ENCODE measurements at regions not wholly inside any gene's neighbourhood (a gene's known extent, or its start where the extent isn't known, plus 50 kb on each side); places are given as distances from the start of the nearest gene placed in this dataset.

- peaks cover 23% of the 10 kb centered on the region for H3K9me3 ChIP-seq (ENCODE audit: control insufficient read depth, insufficient read depth, low read length)
Measured at GRCh38 chr1:2948751-2949680, 72.3 kb upstream of the ACTRT2 start.

GRCh38 chr1:2949966-2950925, 71.0 kb upstream of the ACTRT2 start:
- H3F3A ChIP-seq (ENCODE audit: control insufficient read depth, insufficient read depth) = peaks cover 19% of the 10 kb centered on the region
- no peaks in the 10 kb centered on the region for H4K20me1 ChIP-seq (ENCODE audit: control insufficient read depth, insufficient read depth, low read depth, low read length)
- no peaks in the 10 kb centered on the region for H3K9me2 ChIP-seq (replicated peaks; ENCODE audit: control insufficient read depth, low read length)
- peaks cover 29% of the 10 kb centered on the region for H3K9me3 ChIP-seq (ENCODE audit: control insufficient read depth, insufficient read depth, low read length)
- H3K4me2 ChIP-seq (ENCODE audit: low read length) = no peak overlapping the region
- TF ChIP-seq EZH2phosphoT487 (IDR thresholded peaks at IDR 0.05; ENCODE audit: borderline replicate concordance, low read length) = no peak
- TF ChIP-seq CTCF (IDR thresholded peaks at IDR 0.05; ENCODE audit: low read depth, low read length, poor library complexity, severe bottlenecking) = no peak
- peaks cover 43% of the 10 kb centered on the region for H3K4me1 ChIP-seq (ENCODE audit: control insufficient read depth, low read length)
- no peak overlapping the region for H3K27ac ChIP-seq (ENCODE audit: low read depth, low read length)
- no peaks in the 10 kb centered on the region for H3K79me2 ChIP-seq (ENCODE audit: control insufficient read depth, low read length)
- H3K27me3 ChIP-seq (ENCODE audit: control insufficient read depth, low read length) = no peaks in the 10 kb centered on the region
- no peak overlapping the region for H3K4me3 ChIP-seq (ENCODE audit: low read length)
- peaks cover 18% of the 10 kb centered on the region for H3K36me3 ChIP-seq (ENCODE audit: control insufficient read depth, low read length)

More at GRCh38 chr1:2948751-2949680, 72.3 kb upstream of the ACTRT2 start:
- H3K27me3 ChIP-seq (ENCODE audit: control insufficient read depth, low read length) = no peaks in the 10 kb centered on the region
- peaks cover 9% of the 10 kb centered on the region for H3K36me3 ChIP-seq (ENCODE audit: control insufficient read depth, low read length)
- peaks cover 8% of the 10 kb centered on the region for H3F3A ChIP-seq (ENCODE audit: control insufficient read depth, insufficient read depth)
- H3K9me2 ChIP-seq (replicated peaks; ENCODE audit: control insufficient read depth, low read length) = no peaks in the 10 kb centered on the region
- H4K20me1 ChIP-seq (ENCODE audit: control insufficient read depth, insufficient read depth, low read depth, low read length) = no peaks in the 10 kb centered on the region
- peaks cover 30% of the 10 kb centered on the region for H3K4me1 ChIP-seq (ENCODE audit: control insufficient read depth, low read length)
- no peaks in the 10 kb centered on the region for H3K79me2 ChIP-seq (ENCODE audit: control insufficient read depth, low read length)
- H3K4me3 ChIP-seq (ENCODE audit: low read length) = no peak overlapping the region
- H3K4me2 ChIP-seq (ENCODE audit: low read length) = no peak overlapping the region
- H3K27ac ChIP-seq (ENCODE audit: low read depth, low read length) = no peak overlapping the region
- no peak for TF ChIP-seq CTCF (IDR thresholded peaks at IDR 0.05; ENCODE audit: low read depth, low read length, poor library complexity, severe bottlenecking)
- TF ChIP-seq EZH2phosphoT487 (IDR thresholded peaks at IDR 0.05; ENCODE audit: borderline replicate concordance, low read length) = no peak

GRCh38 chr1:2950926-2951305, 70.4 kb upstream of the ACTRT2 start:
- Histone ChIP-seq H3K4me3 (ENCODE audit: low read length) (no peak overlapping the region), H3K4me2 (ENCODE audit: low read length) (no peak overlapping the region), H3K4me1 (ENCODE audit: control insufficient read depth, low read length) (peaks cover 44% of the 10 kb centered on the region), H3K9me3 (ENCODE audit: control insufficient read depth, insufficient read depth, low read length) (peaks cover 36% of the 10 kb centered on the region), H3K27ac (ENCODE audit: low read depth, low read length) (no peak overlapping the region), H3K27me3 (ENCODE audit: control insufficient read depth, low read length) (no peaks in the 10 kb centered on the region), H3F3A (ENCODE audit: control insufficient read depth, insufficient read depth) (peaks cover 19% of the 10 kb centered on the region), H3K79me2 (ENCODE audit: control insufficient read depth, low read length) (no peaks in the 10 kb centered on the region), H4K20me1 (ENCODE audit: control insufficient read depth, insufficient read depth, low read depth, low read length) (no peaks in the 10 kb centered on the region), H3K9me2 (replicated peaks; ENCODE audit: control insufficient read depth, low read length) (no peaks in the 10 kb centered on the region), H3K36me3 (ENCODE audit: control insufficient read depth, low read length) (peaks cover 22% of the 10 kb centered on the region)
- TF ChIP-seq CTCF (IDR thresholded peaks at IDR 0.05; ENCODE audit: low read depth, low read length, poor library complexity, severe bottlenecking) = no peak
- no peak for TF ChIP-seq EZH2phosphoT487 (IDR thresholded peaks at IDR 0.05; ENCODE audit: borderline replicate concordance, low read length)

All from DOHH2 (cell line).